Liver (tissue), 8 donors: ENCODE measurements at regions not wholly inside any gene's neighbourhood (a gene's known extent, or its start where the extent isn't known, plus 50 kb on each side); places are given as distances from the start of the nearest gene placed in this dataset.

Source experiments
- DNase-seq: peaks from one replicate; pipeline ENCODE4 v3.0.0-alpha.2; 2017; ENCODE audit warnings: low spot score
- H3K27ac ChIP-seq, 2 donors: one replicate each; pipeline ENCODE4 v1.7.0; 2013; ENCODE audit warnings: inconsistent platforms in 2 of 2, low read length in 2 of 2, control low read depth in 1 of 2, low read depth in 1 of 2, mild to moderate bottlenecking in 1 of 2
- H3K27me3 ChIP-seq, 4 donors: one replicate each; pipeline versions ENCODE4 v1.6.1 to v1.7.0; 2013; ENCODE audit warnings: low read length in 3 of 4, inconsistent platforms in 1 of 4, mild to moderate bottlenecking in 1 of 4, moderate library complexity in 1 of 4; ENCODE audit not compliant: control insufficient read depth in 4 of 4, insufficient read depth in 4 of 4
- H3K36me3 ChIP-seq, 4 donors: one replicate each; pipeline versions ENCODE4 v1.6.1 to v1.7.0; 2013; ENCODE audit warnings: low read length in 3 of 4, mild to moderate bottlenecking in 3 of 4, low read depth in 1 of 4, moderate library complexity in 1 of 4; ENCODE audit not compliant: control insufficient read depth in 4 of 4, insufficient read depth in 3 of 4
- H3K4me1 ChIP-seq, 4 donors: one replicate each; pipeline versions ENCODE4 v1.6.1 to v1.7.0; 2013; ENCODE audit warnings: low read length in 3 of 4, mild to moderate bottlenecking in 3 of 4, moderate library complexity in 1 of 4; ENCODE audit not compliant: control insufficient read depth in 4 of 4, insufficient read depth in 4 of 4
- H3K4me3 ChIP-seq, 3 donors: one replicate each; pipeline versions ENCODE4 v1.6.1 to v1.7.0; 2013; ENCODE audit warnings: low read length in 3 of 3, control low read depth in 1 of 3, low read depth in 1 of 3, mild to moderate bottlenecking in 1 of 3
- H3K9ac ChIP-seq, 2 donors: one replicate each; pipeline ENCODE4 v1.7.0; 2013; ENCODE audit warnings: low read length in 2 of 2, mild to moderate bottlenecking in 2 of 2, moderate library complexity in 2 of 2, control low read depth in 1 of 2, low read depth in 1 of 2
- H3K9me3 ChIP-seq, 4 donors: one replicate each; pipeline versions ENCODE4 v1.6.1 to v1.7.0; 2013; ENCODE audit warnings: low read length in 3 of 4; ENCODE audit not compliant: control insufficient read depth in 4 of 4
- ATF3 ChIP-seq: IDR thresholded peaks from 2 replicates; pipeline ENCODE4 v1.6.1; 2016; ENCODE audit warnings: antibody characterized with exemption
- CTCF ChIP-seq: fragments of 150-350 bp; IDR thresholded peaks from 2 replicates; pipeline ENCODE4 v1.5.1; 2017; ENCODE audit warnings: improper control_type of control experiment, low read depth, low read length; ENCODE audit not compliant: missing input control
- EGR1 ChIP-seq, 2 donors: IDR thresholded peaks; 2 replicates each; pipeline ENCODE4 v1.6.1; 2016 to 2018; ENCODE audit warnings: antibody characterized with exemption in 2 of 2, low read depth in 2 of 2
- FOXA1 ChIP-seq: IDR thresholded peaks from 2 replicates; pipeline ENCODE4 v1.6.1; 2016; ENCODE audit warnings: antibody characterized with exemption
- GABPA ChIP-seq, 2 donors: IDR thresholded peaks in 1 of 2; conservative IDR thresholded peaks in 1 of 2; 2 replicates each; pipeline ENCODE4 v1.6.1; 2016; ENCODE audit warnings: antibody characterized with exemption in 2 of 2, mild to moderate bottlenecking in 1 of 2, moderate library complexity in 1 of 2
- HNF4A ChIP-seq, 2 donors: conservative IDR thresholded peaks; 2 replicates each; pipeline ENCODE4 v1.6.1; 2016; ENCODE audit warnings: antibody characterized with exemption in 2 of 2, mild to moderate bottlenecking in 2 of 2
- HNF4G ChIP-seq: IDR thresholded peaks from 2 replicates; pipeline ENCODE4 v1.6.1; 2016; ENCODE audit warnings: antibody characterized with exemption
- JUND ChIP-seq, 2 donors: IDR thresholded peaks; 2 replicates each; pipeline ENCODE4 v1.6.1; 2016; ENCODE audit warnings: antibody characterized with exemption in 2 of 2
- MAX ChIP-seq: IDR thresholded peaks from 2 replicates; pipeline ENCODE4 v1.6.1; 2016; ENCODE audit warnings: antibody characterized with exemption
- NR2F2 ChIP-seq: IDR thresholded peaks from 2 replicates; pipeline ENCODE4 v1.6.1; 2016; ENCODE audit warnings: antibody characterized with exemption
- RAD21 ChIP-seq, 2 donors: IDR thresholded peaks; 2 replicates each; pipeline ENCODE4 v1.6.1; 2016; ENCODE audit warnings: antibody characterized with exemption in 2 of 2, mild to moderate bottlenecking in 2 of 2
- REST ChIP-seq: IDR thresholded peaks from 2 replicates; pipeline ENCODE4 v1.6.1; 2016; ENCODE audit warnings: antibody characterized with exemption, mild to moderate bottlenecking
- SP1 ChIP-seq: IDR thresholded peaks from 2 replicates; pipeline ENCODE4 v1.6.1; 2018; ENCODE audit warnings: antibody characterized with exemption, mild to moderate bottlenecking
- TAF1 ChIP-seq: conservative IDR thresholded peaks from 2 replicates; pipeline ENCODE4 v1.6.1; 2016; ENCODE audit warnings: antibody characterized with exemption, mild to moderate bottlenecking
- YY1 ChIP-seq: IDR thresholded peaks from 2 replicates; pipeline ENCODE4 v1.6.1; 2016; ENCODE audit warnings: antibody characterized with exemption, mild to moderate bottlenecking
- ZBTB33 ChIP-seq: IDR thresholded peaks from 2 replicates; pipeline ENCODE4 v1.6.1; 2016; ENCODE audit warnings: antibody characterized with exemption
- WGBS: extraction: QIAGEN DNeasy Blood & Tissue Kit; methylation state at CpG from one replicate; pipeline ENCODE4 v1.1.7; 2013; 5-methylcytosine and 5-hydroxymethylcytosine counted together
- donor health status: healthy.
- donor health status: healthy.
- donor health status: healthy.
- donor health status: healthy.
- donor health status: healthy.

GRCh38 chr1:73042403-73042802 is 760.1 kb upstream of the NEGR1 start (continued):
- no peak for TF ChIP-seq CTCF
- TF ChIP-seq MAX = no peak
- TF ChIP-seq HNF4A (conservative IDR thresholded peaks at IDR 0.05) = no peak
- TF ChIP-seq HNF4G = no peak

GRCh38 chr1:73040811-73041210 is 758.5 kb upstream of the NEGR1 start:
- TF ChIP-seq MAX (no peak), HNF4G (no peak), SP1 (no peak), EGR1 (IDR thresholded peaks at IDR 0.05; ENCODE audit: low read depth in 2 of 2) (no peak), HNF4A (conservative IDR thresholded peaks at IDR 0.05) (no peak), JUND (IDR thresholded peaks at IDR 0.05) (no peak), YY1 (no peak), RAD21 (IDR thresholded peaks at IDR 0.05) (no peak), NR2F2 (no peak), GABPA (IDR thresholded peaks at IDR 0.05 in 1 of 2, conservative IDR thresholded peaks at IDR 0.05 in 1 of 2) (no peak), ZBTB33 (no peak)
- no peak overlapping the region for H3K4me3 ChIP-seq
- no peaks in the 10 kb centered on the region for H3K36me3 ChIP-seq
- WGBS = 69% methylated on average over 1 of the region's 1 CpG
- no peak for DNase-seq
- H3K27ac ChIP-seq = no peak overlapping the region
- H3K27me3 ChIP-seq = no peaks in the 10 kb centered on the region
- H3K9ac ChIP-seq = no peak overlapping the region
- no peaks in the 10 kb centered on the region for H3K4me1 ChIP-seq
- H3K9me3 ChIP-seq = peaks cover 0 to 1% (median 0%) of the 10 kb centered on the region in 4 donors

GRCh38 chr1:73034271-73034670 is 751.9 kb upstream of the NEGR1 start:
- Histone ChIP-seq H3K27ac (no peak overlapping the region), H3K4me1 (no peaks in the 10 kb centered on the region), H3K9ac (no peak overlapping the region), H3K4me3 (no peak overlapping the region), H3K27me3 (no peaks in the 10 kb centered on the region), H3K9me3 (no peaks in the 10 kb centered on the region), H3K36me3 (no peaks in the 10 kb centered on the region)
- 65% methylated on average over 4 of the region's 4 CpGs for WGBS
- TF ChIP-seq ZBTB33 (no peak), YY1 (no peak), TAF1 (no peak), SP1 (no peak), HNF4G (no peak), CTCF (no peak), ATF3 (no peak), MAX (no peak), HNF4A (conservative IDR thresholded peaks at IDR 0.05) (no peak), NR2F2 (no peak), EGR1 (IDR thresholded peaks at IDR 0.05; ENCODE audit: low read depth in 2 of 2) (no peak), FOXA1 (no peak), REST (no peak)
- DNase-seq = no peak
